GM12865 (cell line): ENCODE measurements at regions not wholly inside any gene's neighbourhood (a gene's known extent, or its start where the extent isn't known, plus 50 kb on each side); places are given as distances from the start of the nearest gene placed in this dataset.

Experiments
- DNase-seq: peaks from one replicate; pipeline ENCODE4 v3.0.0; 2010; ENCODE audit warnings: low read depth
- H3K4me3 ChIP-seq: 2 replicates; pipeline ENCODE4 v1.5.1; 2011; ENCODE audit warnings: mild to moderate bottlenecking, low read depth, low read length, control low read depth
- TF ChIP-seq, protein P1 (sequence below): IDR thresholded peaks from 2 replicates; pipeline ENCODE4 v1.5.1; 2011; ENCODE audit warnings: low read length, control low read depth, low read depth, inconsistent platforms; ENCODE audit not compliant: insufficient read depth; ENCODE audit errors: missing control alignments

DNA sequence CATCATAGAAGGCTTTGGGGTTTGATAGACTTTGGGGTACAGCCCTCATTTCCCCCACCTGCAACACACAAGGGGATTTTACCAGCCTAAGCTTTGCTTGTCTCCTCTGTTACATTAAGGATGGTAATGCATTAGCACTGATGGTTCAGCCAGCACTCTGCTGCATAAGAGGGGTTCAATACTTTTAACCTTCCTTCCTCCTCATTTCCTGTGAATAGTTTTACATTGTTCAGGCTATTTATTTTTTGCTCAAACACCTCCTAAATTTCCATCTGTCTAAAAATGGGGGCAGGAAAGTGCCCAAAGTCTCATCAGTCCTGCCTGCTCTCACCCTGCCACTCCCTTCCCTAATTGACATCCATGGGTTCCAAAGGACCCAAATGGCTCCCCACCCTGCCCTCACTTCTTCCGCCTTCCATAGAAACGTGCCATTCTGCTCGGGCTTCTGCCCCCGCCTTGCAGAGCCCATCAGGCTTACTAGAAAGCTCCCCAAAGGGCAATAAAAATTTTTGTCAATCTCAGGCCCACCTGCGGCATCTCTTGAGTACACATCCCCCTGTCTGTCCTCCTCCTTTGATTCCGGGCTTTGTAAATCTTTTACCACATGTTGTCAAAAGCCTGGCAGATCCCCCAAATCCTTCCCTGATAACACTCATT, 239.5 kb upstream of the SLC24A2 start:
- no peak overlapping the region for H3K4me3 ChIP-seq
- DNase-seq, result no peak
- TF ChIP-seq, protein P1, sequence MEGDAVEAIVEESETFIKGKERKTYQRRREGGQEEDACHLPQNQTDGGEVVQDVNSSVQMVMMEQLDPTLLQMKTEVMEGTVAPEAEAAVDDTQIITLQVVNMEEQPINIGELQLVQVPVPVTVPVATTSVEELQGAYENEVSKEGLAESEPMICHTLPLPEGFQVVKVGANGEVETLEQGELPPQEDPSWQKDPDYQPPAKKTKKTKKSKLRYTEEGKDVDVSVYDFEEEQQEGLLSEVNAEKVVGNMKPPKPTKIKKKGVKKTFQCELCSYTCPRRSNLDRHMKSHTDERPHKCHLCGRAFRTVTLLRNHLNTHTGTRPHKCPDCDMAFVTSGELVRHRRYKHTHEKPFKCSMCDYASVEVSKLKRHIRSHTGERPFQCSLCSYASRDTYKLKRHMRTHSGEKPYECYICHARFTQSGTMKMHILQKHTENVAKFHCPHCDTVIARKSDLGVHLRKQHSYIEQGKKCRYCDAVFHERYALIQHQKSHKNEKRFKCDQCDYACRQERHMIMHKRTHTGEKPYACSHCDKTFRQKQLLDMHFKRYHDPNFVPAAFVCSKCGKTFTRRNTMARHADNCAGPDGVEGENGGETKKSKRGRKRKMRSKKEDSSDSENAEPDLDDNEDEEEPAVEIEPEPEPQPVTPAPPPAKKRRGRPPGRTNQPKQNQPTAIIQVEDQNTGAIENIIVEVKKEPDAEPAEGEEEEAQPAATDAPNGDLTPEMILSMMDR, result no peak

DNA sequence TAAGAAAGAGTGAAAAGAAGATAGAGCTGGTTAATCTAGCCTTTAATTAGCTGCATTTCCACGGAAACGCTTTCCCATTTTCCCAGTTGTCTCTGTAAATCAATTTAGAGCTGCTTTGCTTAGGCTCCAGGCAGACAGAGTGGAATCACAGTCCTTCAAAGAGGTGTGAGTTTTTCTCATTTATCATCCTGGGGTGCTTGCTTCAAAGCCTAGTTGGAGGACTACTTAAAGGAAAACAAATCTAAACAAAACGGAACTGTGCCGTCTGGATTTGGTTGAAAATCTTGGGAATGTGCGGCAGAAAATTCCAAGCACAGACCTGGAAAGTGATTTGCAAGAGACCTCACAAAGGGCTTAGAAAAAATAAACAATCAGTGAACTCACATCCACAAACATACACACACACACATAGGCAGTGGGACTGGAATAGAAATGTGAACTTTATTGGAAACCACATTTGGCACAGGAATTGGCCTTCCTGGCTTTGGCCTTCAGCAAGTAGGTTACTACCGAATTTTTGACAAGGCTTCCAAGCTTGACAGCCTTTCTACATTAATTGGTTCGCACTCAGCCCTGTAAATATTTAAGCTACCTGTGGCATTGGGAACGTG, 235.2 kb upstream of the SLC24A2 start:
- DNase-seq, result no peak
- TF ChIP-seq, protein P1, result no peak
- no peak overlapping the region for H3K4me3 ChIP-seq

DNA sequence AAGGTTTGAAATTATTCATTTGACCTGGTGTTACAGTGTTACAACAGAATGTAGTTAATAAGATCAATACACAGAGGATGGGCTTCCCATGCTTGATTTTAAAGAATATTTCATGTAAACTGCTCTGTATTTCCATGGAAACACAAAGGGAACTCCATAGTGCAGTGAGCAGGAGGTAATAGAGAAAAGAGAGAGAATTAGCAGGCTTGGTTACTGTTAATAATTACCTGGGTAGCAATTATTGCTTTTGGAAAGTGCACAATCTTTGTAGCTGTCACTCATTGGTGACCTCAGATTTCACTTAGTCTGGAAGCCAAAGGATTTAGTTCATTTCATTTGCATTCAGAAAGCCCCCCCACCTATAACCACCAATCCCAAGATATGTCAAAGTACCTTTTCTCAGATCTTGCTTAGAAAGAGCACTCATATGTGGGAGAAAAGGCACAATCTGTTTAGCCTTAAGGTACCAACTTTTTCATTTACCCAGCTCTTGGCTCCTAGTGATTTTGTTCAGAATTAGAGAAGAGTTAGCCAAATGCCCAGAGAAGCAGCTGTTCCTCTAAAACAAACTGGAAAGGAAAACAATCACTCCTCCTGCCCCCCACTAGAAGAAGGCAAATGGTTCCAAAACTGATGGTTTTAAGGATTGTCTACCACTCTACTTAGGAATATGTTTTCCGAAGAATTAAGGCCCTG, 234.5 kb upstream of the SLC24A2 start:
- no peak overlapping the region for H3K4me3 ChIP-seq
- TF ChIP-seq, protein P1, result no peak
- DNase-seq, result no peak

DNA sequence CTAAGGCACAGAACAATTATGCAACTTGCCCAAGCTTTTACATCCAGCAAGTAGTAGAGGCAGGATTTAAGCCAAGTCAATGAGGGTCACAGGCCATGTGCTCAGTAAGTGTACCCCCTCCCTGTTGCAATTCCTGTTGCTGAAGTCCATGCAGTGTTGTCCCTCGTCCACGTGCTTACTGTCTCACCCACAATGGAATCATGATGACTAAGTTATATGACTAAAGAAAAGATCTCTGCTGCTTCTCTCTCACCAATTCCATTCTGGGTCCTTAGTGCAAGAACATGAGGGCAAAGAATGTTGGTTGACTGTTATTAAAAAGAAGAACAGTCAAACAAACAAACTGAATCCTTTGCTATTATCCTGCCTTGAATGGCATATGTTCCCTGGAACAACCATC, 233.6 kb upstream of the SLC24A2 start:
- no peak for DNase-seq
- TF ChIP-seq, protein P1, result no peak
- no peak overlapping the region for H3K4me3 ChIP-seq

DNA sequence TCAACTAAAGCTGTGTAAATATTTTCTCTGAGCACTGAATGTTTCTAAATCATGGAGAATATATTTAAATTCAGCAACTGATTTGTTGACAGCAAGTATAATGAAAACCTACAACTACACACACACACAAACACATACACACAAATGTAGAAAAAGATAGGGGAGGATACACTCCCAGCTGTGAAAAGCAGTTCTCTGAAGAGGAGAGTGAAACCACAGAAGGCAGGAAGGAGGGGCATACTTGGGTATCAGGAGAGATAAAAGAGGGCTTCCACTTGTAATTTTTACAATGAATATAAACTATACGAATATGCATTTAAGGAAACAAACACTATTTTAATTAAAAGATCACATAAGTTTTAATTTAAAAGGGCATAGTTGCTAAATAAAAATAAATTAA, 227.8 kb upstream of the SLC24A2 start:
- no peak overlapping the region for H3K4me3 ChIP-seq
- TF ChIP-seq, protein P1, result no peak
- DNase-seq, result no peak

DNA sequence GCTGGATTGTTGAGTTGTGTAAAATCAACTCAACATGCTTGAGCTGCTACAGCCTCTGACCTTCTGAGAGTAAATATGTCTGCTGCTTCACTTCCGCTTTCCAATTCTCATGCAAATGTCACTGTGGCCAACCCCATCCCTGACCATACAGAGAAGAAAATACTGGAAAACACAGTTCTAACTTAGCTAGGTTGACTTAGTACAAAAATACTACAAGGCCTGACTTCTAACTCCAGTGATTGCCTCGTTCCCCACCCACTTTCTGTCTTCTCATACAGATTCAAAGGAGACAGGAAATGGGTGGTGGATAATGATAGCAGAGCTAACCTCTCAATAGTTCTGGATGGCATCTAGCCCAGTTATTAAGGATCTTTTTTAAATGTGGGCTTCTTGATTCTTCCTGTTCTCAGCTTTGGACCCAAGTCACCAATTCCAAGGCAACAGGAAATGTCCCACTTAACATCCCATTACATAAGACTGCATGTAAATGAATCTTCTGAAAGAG, 226.6 kb upstream of the SLC24A2 start:
- TF ChIP-seq, protein P1, result no peak
- peak; percentile 33 for DNase-seq
- no peak overlapping the region for H3K4me3 ChIP-seq
